ENCODE measurements at regions not wholly inside any gene's neighbourhood (a gene's known extent, or its start where the extent isn't known, plus 50 kb on each side); places are given as distances from the start of the nearest gene placed in this dataset.
"Not testable (repeated sequence)": the region's sequence is repeated elsewhere in the genome, so short reads cannot be mapped to it uniquely, and the experiment has no call there.

GRCh38 chr1:30164693-30165092 lies 558.7 kb downstream of the MATN1 start:
- no peak for DNase-seq

DNA sequence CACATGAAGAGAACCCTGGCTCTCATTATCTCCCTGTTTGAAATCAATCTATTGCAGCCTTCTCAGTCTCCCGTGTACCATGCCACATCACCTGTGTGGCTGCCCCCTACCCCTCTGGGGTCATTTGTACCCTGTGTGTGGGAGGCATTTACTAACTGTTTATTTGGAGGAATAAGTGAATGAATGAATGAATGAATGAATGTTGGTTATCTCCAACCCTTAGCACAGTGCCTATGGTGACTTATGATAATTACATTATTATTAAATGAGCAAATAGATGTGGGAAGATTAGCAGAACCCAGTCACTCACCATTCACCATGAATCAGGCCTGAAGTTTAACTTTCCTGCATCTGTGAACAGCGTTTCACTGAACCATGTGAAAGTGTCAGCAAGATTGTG lies 560.8 kb downstream of the MATN1 start:
- DNase-seq = no peak

- no peak for DNase-seq
Measured at GRCh38 chr1:30161953-30162352, 561.4 kb downstream of the MATN1 start.

DNA sequence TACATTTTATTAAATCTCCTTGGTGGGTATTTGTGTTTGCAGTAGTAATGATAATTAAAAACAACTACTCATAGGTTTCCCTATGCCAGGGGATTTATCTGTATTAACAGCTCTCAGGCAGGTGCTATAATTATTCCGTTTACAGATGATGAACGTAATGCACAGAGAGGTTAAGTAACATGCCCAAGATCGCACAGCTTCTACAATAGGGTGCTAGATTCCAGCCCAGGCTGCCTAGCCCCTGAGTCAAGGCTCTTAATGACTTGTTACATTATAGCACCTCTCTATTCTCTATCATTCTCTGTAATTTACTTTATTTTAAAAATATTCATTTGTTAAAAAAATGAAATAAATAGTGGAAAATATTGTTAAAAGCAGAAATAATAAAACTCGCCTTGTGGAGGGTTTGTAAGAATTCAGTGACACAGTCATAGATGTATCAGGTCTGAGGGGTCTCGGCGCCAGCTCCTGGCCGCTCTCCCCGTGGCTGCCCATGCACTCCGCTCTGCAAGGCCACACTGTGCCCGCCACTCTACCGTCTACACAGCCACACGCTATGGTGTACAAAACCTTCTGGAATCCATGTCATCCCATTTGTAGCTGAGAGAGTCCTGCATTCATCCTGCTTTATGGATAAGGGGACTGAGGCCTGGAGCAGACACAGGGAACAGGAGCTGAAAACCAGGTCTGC lies 562.2 kb downstream of the MATN1 start:
- DNase-seq = no peak

DNA sequence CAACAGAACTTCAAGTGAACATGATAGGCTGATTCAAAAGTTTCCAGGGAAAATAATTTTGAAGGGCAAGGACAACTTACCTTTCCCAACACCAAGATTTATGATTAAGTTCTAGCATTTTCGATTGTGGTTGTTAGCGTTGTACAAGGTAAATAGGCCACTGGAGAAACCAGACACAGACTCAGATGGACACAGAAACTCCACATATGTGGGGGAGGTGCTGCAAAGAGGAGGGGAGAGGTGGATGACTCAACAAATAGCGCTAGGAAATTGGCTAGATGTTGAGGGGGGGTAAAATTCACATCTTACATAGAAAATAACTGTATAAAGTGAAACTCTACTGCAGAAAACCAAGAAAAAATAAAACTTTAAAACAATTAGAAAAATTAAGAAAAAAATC lies 564.4 kb downstream of the MATN1 start:
- no peak for DNase-seq

DNA sequence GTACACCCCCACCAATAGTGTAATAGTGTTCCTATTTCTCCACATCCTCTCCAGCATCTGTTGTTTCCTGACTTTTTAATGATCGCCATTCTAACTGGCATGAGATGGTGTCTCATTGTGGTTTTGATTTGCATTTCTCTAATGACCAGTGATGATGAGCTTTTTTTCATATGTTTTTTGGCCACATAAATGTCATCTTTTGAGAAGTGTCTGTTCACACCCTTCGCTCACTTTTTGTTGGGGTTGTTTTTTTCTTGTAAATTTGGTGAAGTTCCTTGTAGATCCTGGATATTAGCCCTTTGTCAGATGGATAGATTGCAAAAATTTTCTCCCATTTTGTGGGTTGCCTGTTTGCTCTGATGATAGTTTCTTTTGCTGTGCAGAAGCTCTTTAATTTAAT lies 567.7 kb downstream of the MATN1 start:
- not testable (repeated sequence) for DNase-seq

DNA sequence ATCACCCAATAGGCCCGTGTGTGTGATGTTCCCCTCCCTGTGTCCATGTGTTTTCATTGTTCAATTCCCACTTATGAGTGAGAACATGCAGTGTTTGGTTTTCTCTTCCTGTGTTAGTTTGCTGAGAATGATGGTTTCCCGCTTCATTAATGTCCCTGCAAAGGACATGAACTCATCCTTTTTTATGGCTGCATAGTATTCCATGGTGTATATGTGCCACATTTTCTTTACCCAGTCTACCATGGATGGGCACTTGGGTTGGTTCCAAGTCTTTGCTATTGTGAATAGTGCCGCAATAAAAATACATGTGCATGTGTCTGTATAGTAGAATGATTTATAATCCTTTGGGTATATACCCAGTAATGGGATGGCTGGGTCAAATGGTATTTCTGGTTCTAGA lies 568.1 kb downstream of the MATN1 start:
- DNase-seq = not testable (repeated sequence)

GRCh38 chr1:30153743-30154449 lies 569.5 kb downstream of the MATN1 start:
- DNase-seq = no peak

- no peak for DNase-seq
Measured at GRCh38 chr1:30151826-30152225, 571.6 kb downstream of the MATN1 start.

DNA sequence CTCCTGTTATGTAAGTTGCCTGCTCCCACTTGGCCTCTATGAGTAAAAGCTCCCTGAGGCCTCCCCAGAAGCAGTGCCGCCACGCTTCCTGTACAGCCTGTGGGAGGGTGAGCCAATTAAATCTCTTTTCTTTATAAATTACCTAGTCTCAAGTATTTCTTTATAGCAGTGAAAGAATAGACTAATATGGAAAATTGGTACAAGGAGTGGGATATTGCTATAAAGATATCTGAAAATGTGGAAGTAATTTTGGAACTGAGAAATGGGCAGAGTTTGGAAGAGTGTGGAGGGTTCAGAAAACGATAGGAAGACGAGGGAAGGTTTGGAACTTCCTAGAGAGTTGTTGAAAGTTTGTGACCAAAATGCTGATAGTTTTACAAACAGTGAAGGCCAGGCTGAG lies 572.3 kb downstream of the MATN1 start:
- no peak for DNase-seq

DNA sequence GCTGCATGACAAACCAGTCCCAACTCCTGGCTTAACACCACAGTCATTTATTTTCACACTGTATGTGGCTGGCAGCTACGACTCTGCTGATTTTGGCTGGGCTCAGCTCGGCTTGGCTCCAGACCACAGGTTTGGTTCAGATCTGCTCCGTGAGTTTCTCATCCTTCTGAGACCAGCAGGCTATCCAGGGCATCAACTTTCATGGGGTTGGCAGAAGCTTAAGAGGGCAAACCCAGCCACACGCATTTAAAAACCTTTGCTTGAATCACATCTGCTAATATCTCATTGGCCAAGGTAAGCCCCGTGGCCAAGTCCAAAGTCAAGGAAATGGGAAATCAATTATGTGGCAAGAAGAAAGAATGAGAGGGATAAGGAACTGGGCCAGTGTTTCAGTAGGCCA lies 574.2 kb downstream of the MATN1 start:
- no peak for DNase-seq

GRCh38 chr1:30148676-30149075 lies 574.7 kb downstream of the MATN1 start:
- no peak for DNase-seq

- DNase-seq = no peak
Measured at GRCh38 chr1:30147188-30147587, 576.2 kb downstream of the MATN1 start.

GRCh38 chr1:30146448-30146847 lies 576.9 kb downstream of the MATN1 start:
- peak; percentile 24 for DNase-seq

DNA sequence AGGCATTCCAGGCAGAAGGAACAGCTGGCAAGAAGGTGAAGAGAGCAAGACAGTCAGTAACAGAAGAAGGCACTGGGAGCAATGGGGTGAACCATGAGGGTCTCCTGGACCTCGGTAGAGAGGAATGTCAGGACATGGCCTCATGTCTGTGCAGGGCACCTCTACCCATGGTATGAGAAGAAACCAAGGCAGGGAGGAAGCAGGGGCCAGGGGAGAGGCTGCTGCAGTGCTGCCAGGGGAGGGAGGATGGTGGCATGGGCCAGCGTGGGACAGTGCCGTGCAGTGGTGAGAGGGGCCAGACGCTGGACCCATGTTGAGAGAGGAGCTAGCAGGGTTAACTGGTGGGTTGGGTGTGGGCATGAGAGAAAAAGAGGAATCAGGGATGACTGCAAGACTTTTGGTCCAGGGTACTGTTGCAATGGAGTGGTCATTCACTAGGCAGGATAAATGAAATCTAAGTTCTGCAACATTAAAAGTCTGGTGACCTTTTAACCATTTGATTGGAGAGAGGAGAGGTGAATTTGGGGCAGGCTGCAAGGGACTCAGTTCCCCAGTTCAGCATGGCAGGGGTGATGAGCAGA lies 577.6 kb downstream of the MATN1 start:
- DNase-seq = peak; percentile 56

DNA sequence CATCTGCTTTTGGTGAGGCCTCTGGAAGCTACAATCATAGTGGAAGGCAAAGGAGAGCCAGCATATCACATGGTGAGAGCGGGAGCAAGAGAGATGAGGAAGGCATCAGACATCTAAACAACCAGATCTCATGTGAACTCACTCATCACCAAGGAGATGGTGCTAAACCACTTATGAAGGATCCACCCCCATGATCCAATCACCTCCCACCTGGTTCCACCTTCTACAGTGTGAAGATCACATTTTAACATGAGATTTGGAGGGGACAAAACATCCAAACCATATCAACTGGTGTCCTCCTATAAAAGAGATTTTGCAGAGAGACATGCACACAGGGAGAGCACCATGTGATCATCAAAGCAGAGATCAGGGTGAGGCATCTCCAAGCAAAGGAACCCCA lies 578.6 kb downstream of the MATN1 start:
- no peak for DNase-seq

DNA sequence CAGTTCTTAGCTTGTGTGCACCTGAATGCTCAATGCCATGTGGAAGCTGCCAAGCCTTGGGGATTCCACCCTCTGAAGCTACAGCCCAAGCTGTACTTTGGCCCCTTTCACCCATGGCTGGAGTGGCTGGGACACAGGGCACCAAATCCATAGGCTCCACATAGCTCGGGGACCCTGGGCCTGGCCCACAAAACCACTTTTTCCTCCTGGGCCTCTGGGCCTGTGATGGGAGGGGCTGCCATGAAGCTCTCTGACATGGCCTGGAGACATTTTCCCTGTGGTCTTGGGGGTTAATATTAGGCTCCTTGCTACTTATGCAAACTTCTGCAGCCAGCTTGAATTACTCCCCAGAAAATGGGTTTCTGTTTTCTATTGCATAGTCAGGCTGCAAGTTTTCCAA lies 579.9 kb downstream of the MATN1 start:
- no peak for DNase-seq

- DNase-seq = no peak
Measured at GRCh38 chr1:30140566-30140965, 582.8 kb downstream of the MATN1 start.

DNA sequence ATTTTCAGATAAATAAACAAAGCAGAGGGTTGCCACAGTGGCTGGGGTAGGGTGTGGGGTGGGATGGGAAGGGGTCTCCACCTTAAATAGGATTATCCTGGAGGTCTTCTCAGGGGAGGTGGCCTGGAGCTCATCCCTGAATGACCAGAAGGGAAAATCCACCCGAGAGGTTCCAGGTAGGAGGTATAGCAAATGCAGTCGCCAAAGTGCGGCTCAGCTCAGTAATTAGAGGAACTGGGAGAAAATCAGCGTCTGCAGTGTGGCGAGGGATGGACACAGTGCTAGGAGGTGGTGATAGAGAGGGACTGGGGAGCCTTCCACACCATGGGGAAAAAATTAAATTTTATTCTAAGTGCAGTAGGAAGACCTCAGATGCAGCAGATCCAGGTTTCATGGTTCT lies 584.5 kb downstream of the MATN1 start:
- no peak for DNase-seq

- DNase-seq = no peak
Measured at GRCh38 chr1:30137001-30137400, 586.4 kb downstream of the MATN1 start.

- DNase-seq = no peak
Measured at GRCh38 chr1:30135698-30136097, 587.7 kb downstream of the MATN1 start.

DNA sequence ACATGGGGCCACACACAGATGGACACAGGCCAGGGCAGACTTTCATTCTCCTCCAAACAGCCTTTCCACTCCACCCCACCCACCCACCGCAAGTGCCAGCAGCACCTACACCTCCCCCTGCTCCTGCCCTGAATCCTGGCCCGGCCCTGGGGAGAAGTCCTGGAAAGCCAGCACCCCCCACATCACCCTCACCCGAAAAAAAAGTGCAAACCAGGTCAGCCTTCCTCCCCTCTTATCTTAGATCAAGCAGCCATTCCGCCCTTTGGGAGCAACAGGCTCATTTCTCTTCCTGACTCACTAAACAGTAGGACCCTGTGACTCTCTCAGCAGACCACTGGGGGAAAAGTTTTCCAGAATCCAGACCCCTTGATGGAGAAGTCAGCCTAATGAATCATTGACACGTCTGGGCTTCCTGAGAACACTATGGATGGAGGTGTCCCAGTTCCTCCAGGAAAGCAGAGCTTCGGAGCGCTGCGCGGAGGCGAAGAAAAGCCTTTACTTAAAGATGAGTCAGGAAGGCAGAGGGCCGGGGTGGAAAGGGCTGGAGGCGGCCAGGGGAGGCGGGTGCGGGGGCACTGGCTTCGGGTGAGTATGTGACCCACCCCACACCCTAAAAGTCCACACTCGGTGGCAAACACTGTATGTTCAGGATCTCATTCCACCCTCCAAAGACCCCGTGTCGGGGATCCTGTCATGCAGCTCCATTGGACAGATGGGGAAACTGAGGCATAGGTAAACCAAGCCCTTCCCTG lies 588.7 kb downstream of the MATN1 start:
- no peak for DNase-seq

GRCh38 chr1:30133414-30134055 lies 589.9 kb downstream of the MATN1 start:
- DNase-seq = no peak
